ENCODE measurements at regions not wholly inside any gene's neighbourhood (a gene's known extent, or its start where the extent isn't known, plus 50 kb on each side); places are given as distances from the start of the nearest gene placed in this dataset.

DNA sequence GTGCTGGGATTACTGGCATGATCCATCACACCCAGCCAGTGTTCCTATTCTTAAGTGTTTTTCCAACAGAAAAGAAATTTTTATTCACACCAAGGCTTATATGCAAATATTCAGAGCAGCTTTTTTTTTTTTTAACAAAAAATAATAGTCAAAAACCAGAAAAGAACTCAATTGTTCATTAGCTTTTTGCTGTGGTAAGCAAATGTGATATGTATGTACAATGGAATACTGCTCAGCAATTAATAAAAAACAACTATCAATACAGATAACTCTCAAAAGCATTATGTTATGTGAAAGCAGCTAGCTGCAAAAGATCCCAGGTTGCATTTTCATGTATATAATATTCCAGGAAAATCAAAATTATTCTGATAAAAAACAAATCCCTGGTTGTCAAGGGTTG lies 132.3 kb downstream of the SLIT2 start:
- TF ChIP-seq, protein P1, sequence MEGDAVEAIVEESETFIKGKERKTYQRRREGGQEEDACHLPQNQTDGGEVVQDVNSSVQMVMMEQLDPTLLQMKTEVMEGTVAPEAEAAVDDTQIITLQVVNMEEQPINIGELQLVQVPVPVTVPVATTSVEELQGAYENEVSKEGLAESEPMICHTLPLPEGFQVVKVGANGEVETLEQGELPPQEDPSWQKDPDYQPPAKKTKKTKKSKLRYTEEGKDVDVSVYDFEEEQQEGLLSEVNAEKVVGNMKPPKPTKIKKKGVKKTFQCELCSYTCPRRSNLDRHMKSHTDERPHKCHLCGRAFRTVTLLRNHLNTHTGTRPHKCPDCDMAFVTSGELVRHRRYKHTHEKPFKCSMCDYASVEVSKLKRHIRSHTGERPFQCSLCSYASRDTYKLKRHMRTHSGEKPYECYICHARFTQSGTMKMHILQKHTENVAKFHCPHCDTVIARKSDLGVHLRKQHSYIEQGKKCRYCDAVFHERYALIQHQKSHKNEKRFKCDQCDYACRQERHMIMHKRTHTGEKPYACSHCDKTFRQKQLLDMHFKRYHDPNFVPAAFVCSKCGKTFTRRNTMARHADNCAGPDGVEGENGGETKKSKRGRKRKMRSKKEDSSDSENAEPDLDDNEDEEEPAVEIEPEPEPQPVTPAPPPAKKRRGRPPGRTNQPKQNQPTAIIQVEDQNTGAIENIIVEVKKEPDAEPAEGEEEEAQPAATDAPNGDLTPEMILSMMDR (IDR thresholded peaks at IDR 0.05) = no peak
- TF ChIP-seq EZH2phosphoT487 (IDR thresholded peaks at IDR 0.05) = no peak
